ENCODE measurements at regions not wholly inside any gene's neighbourhood (a gene's known extent, or its start where the extent isn't known, plus 50 kb on each side); places are given as distances from the start of the nearest gene placed in this dataset.

GRCh38 chr1:115475901-115476300 lies 137.9 kb upstream of the NGF start:
- no peak for TF ChIP-seq CTCF (conservative IDR thresholded peaks at IDR 0.05; ENCODE audit: low read depth)
- POLR2A ChIA-PET (ENCODE audit: low non-redundant PET): no interaction called here
- no peak overlapping the region for H3K27ac ChIP-seq
- no peak for DNase-seq (ENCODE audit: low spot score)
- CTCF ChIA-PET: no interaction called here

- CTCF ChIA-PET: no interaction called here
- DNase-seq (ENCODE audit: low spot score): no peak
- H3K27ac ChIP-seq: no peak overlapping the region
- no peak for TF ChIP-seq CTCF (conservative IDR thresholded peaks at IDR 0.05; ENCODE audit: low read depth)
- POLR2A ChIA-PET (ENCODE audit: low non-redundant PET): no interaction called here
Observed at GRCh38 chr1:115475252-115475651, 137.2 kb upstream of the NGF start.

GRCh38 chr1:115473986-115474565 lies 136.0 kb upstream of the NGF start:
- peak; percentile 35 for DNase-seq (ENCODE audit: low spot score)
- H3K27ac ChIP-seq: no peak overlapping the region
- TF ChIP-seq CTCF (conservative IDR thresholded peaks at IDR 0.05; ENCODE audit: low read depth): no peak
- ChIA-PET POLR2A (ENCODE audit: low non-redundant PET) (no interaction called here), CTCF (no interaction called here)

GRCh38 chr1:115469703-115470476 lies 131.8 kb upstream of the NGF start:
- peak; percentile 86 for TF ChIP-seq CTCF (conservative IDR thresholded peaks at IDR 0.05; ENCODE audit: low read depth)
- CTCF ChIA-PET: interaction anchor here (0.5 to 1.3 kb wide), 17 partner anchors 17 to 845 kb away, joined by 3 to 18 read pairs (median 4); no protein-coding TSS in a partner anchor
- POLR2A ChIA-PET (ENCODE audit: low non-redundant PET): no interaction called here
- DNase-seq (ENCODE audit: low spot score): peak; percentile 67
- peak overlapping the region; percentile 77 for H3K27ac ChIP-seq

- H3K27ac ChIP-seq: no peak overlapping the region
- POLR2A ChIA-PET (ENCODE audit: low non-redundant PET): no interaction called here
- CTCF ChIA-PET: interaction anchor here (0.6 to 1.4 kb wide), 2 partner anchors 328 to 330 kb away, joined by 4 to 5 read pairs; no protein-coding TSS in a partner anchor
Observed at GRCh38 chr1:115467790-115468189, 129.7 kb upstream of the NGF start.

GRCh38 chr1:115467196-115467595 lies 129.1 kb upstream of the NGF start:
- TF ChIP-seq CTCF (conservative IDR thresholded peaks at IDR 0.05; ENCODE audit: low read depth): no peak
- ChIA-PET CTCF (interaction anchor here (0.6 to 2.5 kb wide), 3 partner anchors 17 to 509 kb away, joined by 3 to 8 read pairs (median 7); no protein-coding TSS in a partner anchor), POLR2A (ENCODE audit: low non-redundant PET) (no interaction called here)
- DNase-seq (ENCODE audit: low spot score): no peak
- no peak overlapping the region for H3K27ac ChIP-seq

More at GRCh38 chr1:115467790-115468189, 129.7 kb upstream of the NGF start:
- no peak for TF ChIP-seq CTCF (conservative IDR thresholded peaks at IDR 0.05; ENCODE audit: low read depth)
- no peak for DNase-seq (ENCODE audit: low spot score)

All from RWPE1 (cell line).